Keratinocyte (primary cell): ENCODE measurements at regions not wholly inside any gene's neighbourhood (a gene's known extent, or its start where the extent isn't known, plus 50 kb on each side); places are given as distances from the start of the nearest gene placed in this dataset.

Source experiments
- EZH2 ChIP-seq: IDR thresholded peaks from one replicate; pipeline ENCODE4 v1.6.1; 2012; ENCODE audit warnings: inconsistent platforms, mild to moderate bottlenecking, low read length, moderate library complexity
- TF ChIP-seq, protein P1 (sequence below), 3 experiments: IDR thresholded peaks in 1 of 3; conservative IDR thresholded peaks in 1 of 3; optimal IDR thresholded peaks in 1 of 3; 2 replicates in 2 of 3; 3 replicates in 1 of 3; pipeline versions ENCODE3 to v1.5.1; 2011; ENCODE audit warnings: low read length in 3 of 3, mild to moderate bottlenecking in 3 of 3, moderate library complexity in 2 of 3, control low read depth in 1 of 3, inconsistent platforms in 1 of 3; ENCODE audit not compliant: insufficient read depth in 2 of 3; ENCODE audit errors: extremely low read depth in 1 of 3

DNA sequence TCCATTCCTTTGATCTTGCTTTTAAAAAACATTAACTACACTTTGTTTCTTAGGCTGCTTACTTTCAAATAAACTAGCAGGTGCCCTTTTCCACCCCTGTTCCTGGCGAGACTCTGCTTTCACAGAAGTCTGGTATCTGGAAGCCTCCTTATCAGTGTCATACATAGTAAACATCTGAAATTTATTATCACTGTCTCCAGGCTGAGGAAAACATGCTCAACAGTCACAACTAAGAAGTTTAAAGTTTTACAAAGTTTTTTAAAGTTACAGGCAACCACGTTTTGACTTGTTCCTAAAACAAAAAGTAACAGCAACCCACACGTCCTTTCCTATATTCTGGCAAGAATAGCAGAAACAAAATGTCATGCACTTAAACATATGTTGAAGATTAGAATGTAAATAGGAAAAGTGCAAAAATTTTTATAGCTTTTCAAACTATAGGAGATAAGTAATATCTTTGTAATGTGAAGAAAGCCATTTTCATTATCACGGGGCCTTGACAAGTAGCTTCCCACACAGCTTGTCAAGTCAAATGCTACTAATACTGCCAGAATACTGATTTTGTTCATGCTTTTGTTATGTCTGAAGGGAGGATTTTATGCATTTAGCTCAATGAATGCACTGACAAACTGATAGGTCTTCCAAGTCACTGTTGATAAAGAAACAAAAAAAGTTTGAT is 275.2 kb upstream of the KCNMB2 start:
- TF ChIP-seq, protein P1, sequence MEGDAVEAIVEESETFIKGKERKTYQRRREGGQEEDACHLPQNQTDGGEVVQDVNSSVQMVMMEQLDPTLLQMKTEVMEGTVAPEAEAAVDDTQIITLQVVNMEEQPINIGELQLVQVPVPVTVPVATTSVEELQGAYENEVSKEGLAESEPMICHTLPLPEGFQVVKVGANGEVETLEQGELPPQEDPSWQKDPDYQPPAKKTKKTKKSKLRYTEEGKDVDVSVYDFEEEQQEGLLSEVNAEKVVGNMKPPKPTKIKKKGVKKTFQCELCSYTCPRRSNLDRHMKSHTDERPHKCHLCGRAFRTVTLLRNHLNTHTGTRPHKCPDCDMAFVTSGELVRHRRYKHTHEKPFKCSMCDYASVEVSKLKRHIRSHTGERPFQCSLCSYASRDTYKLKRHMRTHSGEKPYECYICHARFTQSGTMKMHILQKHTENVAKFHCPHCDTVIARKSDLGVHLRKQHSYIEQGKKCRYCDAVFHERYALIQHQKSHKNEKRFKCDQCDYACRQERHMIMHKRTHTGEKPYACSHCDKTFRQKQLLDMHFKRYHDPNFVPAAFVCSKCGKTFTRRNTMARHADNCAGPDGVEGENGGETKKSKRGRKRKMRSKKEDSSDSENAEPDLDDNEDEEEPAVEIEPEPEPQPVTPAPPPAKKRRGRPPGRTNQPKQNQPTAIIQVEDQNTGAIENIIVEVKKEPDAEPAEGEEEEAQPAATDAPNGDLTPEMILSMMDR (optimal IDR thresholded peaks at IDR 0.05 in 1 of 3, IDR thresholded peaks at IDR 0.05 in 1 of 3, conservative IDR thresholded peaks at IDR 0.05 in 1 of 3; ENCODE audit: extremely low read depth in 1 of 3, insufficient read depth in 2 of 3, low read length in 3 of 3) = no peak
- TF ChIP-seq EZH2 = no peak
